ENCODE measurements at regions not wholly inside any gene's neighbourhood (a gene's known extent, or its start where the extent isn't known, plus 50 kb on each side); places are given as distances from the start of the nearest gene placed in this dataset.

DNA sequence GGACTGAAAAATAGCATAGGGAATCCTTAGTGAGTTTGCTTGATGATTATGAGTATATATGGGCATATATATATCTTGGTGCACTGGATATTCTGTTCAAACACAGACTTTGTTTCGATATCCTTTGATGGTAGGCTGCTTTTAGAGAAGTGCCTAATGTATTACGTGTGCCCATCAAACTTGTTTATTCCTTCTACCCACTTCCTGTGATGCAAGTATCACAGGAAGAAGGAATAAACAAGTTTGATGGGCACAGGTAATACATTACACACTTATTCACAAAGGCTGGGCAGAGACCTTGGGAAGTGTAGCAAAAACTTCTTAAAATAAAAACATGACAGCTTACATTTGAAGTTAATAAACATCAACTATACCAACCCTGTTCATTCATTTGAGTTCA is 364.2 kb downstream of the CHSY3 start:
- TF ChIP-seq POLR2A (IDR thresholded peaks at IDR 0.05): no peak
- TF ChIP-seq, protein P1, sequence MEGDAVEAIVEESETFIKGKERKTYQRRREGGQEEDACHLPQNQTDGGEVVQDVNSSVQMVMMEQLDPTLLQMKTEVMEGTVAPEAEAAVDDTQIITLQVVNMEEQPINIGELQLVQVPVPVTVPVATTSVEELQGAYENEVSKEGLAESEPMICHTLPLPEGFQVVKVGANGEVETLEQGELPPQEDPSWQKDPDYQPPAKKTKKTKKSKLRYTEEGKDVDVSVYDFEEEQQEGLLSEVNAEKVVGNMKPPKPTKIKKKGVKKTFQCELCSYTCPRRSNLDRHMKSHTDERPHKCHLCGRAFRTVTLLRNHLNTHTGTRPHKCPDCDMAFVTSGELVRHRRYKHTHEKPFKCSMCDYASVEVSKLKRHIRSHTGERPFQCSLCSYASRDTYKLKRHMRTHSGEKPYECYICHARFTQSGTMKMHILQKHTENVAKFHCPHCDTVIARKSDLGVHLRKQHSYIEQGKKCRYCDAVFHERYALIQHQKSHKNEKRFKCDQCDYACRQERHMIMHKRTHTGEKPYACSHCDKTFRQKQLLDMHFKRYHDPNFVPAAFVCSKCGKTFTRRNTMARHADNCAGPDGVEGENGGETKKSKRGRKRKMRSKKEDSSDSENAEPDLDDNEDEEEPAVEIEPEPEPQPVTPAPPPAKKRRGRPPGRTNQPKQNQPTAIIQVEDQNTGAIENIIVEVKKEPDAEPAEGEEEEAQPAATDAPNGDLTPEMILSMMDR (IDR thresholded peaks at IDR 0.05): no peak
- Histone ChIP-seq H3K9me3 (no peaks in the 10 kb centered on the region), H3K36me3 (no peaks in the 10 kb centered on the region), H3K27ac (no peak overlapping the region), H3K27me3 (no peaks in the 10 kb centered on the region), H3K4me3 (no peak overlapping the region), H3K4me1 (no peaks in the 10 kb centered on the region)
- no peak for DNase-seq

- H3K27ac ChIP-seq: no peak overlapping the region
- H3K4me3 ChIP-seq: no peak overlapping the region
- no peaks in the 10 kb centered on the region for H3K4me1 ChIP-seq
- TF ChIP-seq, protein P1 (IDR thresholded peaks at IDR 0.05): no peak
- no peak for TF ChIP-seq POLR2A (IDR thresholded peaks at IDR 0.05)
- DNase-seq: no peak
- no peaks in the 10 kb centered on the region for H3K36me3 ChIP-seq
- no peaks in the 10 kb centered on the region for H3K9me3 ChIP-seq
- H3K27me3 ChIP-seq: no peaks in the 10 kb centered on the region
These were observed 363.7 kb downstream of the CHSY3 start for GRCh38 chr5:130267926-130268325.

DNA sequence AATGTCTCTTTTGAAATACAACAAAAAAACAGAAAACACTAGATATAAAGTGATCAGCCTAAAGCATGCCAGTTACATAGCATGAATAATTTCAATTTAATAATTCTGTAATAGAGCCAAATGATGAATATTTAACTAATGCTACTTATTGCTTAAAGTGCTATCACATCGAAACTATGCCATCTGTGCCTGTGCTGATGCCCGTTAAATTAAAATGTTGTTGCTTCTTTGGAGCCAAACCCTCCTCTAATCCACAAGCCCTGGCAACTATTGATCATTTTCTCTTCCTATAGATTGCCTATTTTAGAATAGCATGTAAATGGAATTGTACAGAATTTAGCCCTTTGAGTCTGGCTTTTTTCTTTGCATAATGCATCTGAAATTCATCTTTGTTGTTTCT is 356.2 kb downstream of the CHSY3 start:
- DNase-seq: no peak
- TF ChIP-seq, protein P1 (IDR thresholded peaks at IDR 0.05): no peak
- no peak for TF ChIP-seq POLR2A (IDR thresholded peaks at IDR 0.05)
- Histone ChIP-seq H3K4me1 (no peaks in the 10 kb centered on the region), H3K36me3 (no peaks in the 10 kb centered on the region), H3K9me3 (no peaks in the 10 kb centered on the region), H3K27ac (no peak overlapping the region), H3K27me3 (no peaks in the 10 kb centered on the region), H3K4me3 (no peak overlapping the region)

GRCh38 chr5:130251931-130252330 is 347.7 kb downstream of the CHSY3 start:
- DNase-seq: no peak
- no peaks in the 10 kb centered on the region for H3K4me1 ChIP-seq
- no peaks in the 10 kb centered on the region for H3K27me3 ChIP-seq
- TF ChIP-seq, protein P1 (IDR thresholded peaks at IDR 0.05): no peak
- no peak for TF ChIP-seq POLR2A (IDR thresholded peaks at IDR 0.05)
- H3K4me3 ChIP-seq: no peak overlapping the region
- H3K36me3 ChIP-seq: no peaks in the 10 kb centered on the region
- H3K27ac ChIP-seq: no peak overlapping the region
- no peaks in the 10 kb centered on the region for H3K9me3 ChIP-seq

DNA sequence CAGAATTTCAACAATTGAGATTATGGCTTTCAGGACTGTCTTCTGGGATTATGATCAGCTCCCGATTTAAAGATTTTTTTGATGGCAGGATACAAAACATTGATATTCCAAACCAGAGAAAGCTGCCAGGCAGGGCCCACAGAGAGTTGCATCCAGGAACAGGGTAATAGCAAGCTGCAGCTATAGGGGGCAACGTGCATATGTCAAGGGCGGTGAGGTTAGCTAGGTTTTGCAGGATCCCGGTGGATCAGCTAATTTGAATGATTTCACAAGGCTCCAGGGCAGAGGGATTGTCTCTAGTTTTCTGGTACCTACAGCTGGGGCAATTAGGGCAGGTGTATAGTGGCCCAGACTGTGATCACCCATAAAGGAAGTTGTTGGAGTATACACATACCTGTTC is 339.4 kb downstream of the CHSY3 start:
- Histone ChIP-seq H3K9me3 (no peaks in the 10 kb centered on the region), H3K4me3 (no peak overlapping the region), H3K27ac (no peak overlapping the region), H3K4me1 (no peaks in the 10 kb centered on the region), H3K36me3 (no peaks in the 10 kb centered on the region), H3K27me3 (no peaks in the 10 kb centered on the region)
- TF ChIP-seq POLR2A (IDR thresholded peaks at IDR 0.05): no peak
- TF ChIP-seq, protein P1 (IDR thresholded peaks at IDR 0.05): no peak
- no peak for DNase-seq

DNA sequence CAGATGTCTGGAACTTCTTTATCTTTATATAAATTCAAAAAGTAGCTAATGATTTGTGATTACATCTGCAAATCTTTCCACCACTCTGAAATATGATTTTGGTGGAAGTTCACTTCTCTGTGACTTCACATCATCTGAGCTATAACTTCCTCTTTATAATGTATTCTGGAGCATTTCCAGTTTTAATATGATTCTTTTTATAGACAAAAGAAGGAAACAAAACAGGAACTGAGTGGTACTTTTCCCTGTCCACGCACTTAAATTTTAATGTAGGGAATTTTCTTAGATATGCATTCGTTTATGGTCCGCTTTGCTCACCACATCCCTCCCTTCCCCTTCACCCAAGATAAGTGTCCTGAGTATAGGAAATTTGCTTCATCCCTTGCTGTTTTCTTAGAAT is 333.5 kb downstream of the CHSY3 start:
- Histone ChIP-seq H3K27me3 (no peaks in the 10 kb centered on the region), H3K27ac (no peak overlapping the region), H3K36me3 (no peaks in the 10 kb centered on the region), H3K4me1 (no peaks in the 10 kb centered on the region), H3K4me3 (no peak overlapping the region), H3K9me3 (no peaks in the 10 kb centered on the region)
- DNase-seq: no peak
- TF ChIP-seq POLR2A (IDR thresholded peaks at IDR 0.05): no peak
- TF ChIP-seq, protein P1 (IDR thresholded peaks at IDR 0.05): no peak
